GM18867 (cell line): ENCODE measurements at regions not wholly inside any gene's neighbourhood (a gene's known extent, or its start where the extent isn't known, plus 50 kb on each side); places are given as distances from the start of the nearest gene placed in this dataset.
"Not testable (repeated sequence)": the region's sequence is repeated elsewhere in the genome, so short reads cannot be mapped to it uniquely, and the experiment has no call there.

Experiments used
- ATAC-seq: cut with Tn5 transposase; IDR thresholded peaks from one replicate; pipeline ENCODE4 v1.9.1; 2021; ENCODE audit warnings: mild to moderate bottlenecking, moderate library complexity; ENCODE audit not compliant: unreplicated experiment

DNA sequence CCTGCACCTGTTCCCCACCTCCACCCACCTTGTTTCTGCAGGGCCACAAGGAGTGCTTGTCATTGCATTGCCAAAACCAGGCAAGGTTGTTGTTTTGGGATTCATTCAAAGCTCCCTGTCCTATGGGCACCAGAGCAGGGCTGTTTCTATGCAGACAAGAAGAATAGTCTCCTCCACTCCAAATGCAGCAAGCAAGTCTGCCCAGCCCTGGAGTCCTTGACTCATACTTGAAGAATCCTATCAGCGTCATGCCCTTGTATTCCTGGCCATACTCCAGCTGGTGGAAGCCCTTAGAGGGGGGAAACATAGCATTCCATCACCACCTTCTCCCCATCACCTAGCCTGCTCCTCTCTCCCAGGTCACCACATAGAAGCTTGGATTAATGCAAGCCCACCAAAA, 145.3 kb upstream of the ECI2 start:
- ATAC-seq = no peak

DNA sequence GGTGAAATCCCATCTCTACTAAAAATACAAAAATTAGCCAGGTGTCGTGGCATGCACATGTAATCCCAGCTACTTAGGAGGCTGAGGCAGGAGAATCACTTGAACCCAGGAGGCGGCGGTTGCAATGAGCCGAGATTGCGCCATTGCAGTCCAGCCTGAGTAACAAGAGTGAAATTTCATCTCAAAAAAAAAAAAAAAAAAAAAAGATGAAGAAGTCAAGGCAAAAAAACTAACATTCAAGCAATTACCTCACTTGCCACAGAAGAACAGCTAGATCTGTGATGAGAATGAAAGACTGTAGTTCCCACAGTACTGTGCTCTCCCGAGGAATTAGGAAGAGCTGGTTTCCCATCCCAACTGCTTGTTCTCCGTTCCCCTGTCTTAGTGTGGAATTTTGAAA, 144.7 kb upstream of the ECI2 start:
- ATAC-seq = no peak

DNA sequence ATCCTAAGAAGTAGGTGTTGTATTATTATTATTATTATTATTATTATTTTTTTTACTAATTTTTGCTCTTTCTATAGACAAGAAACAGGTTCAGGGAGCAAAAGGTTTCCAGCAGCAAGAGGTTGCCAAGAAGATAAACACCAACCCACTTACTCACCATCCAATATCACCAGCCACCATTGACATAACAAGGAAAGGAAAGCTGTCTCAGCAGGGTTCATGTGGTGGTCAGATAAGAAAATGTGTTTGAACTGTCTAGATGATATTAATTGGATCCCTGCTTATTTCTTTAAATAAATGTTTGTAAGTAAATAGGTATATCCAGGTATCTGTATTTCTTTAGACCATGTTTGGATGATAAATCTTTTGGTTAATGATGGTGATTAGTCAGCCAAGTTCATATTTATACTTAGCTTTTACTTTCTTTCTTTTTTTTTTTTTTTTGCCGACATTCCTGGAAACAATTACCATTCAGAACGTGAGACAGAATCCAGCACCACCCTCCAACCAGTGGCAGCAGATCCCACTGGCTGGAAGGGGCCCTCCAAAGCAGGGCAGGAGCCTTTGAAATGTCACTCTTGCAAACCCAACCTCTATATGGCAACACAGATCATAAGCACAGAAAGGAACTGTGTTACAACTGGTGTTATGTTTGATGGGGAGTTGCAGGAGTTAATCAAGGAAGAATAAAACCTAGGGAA, 139.2 kb upstream of the ECI2 start:
- ATAC-seq = no peak

DNA sequence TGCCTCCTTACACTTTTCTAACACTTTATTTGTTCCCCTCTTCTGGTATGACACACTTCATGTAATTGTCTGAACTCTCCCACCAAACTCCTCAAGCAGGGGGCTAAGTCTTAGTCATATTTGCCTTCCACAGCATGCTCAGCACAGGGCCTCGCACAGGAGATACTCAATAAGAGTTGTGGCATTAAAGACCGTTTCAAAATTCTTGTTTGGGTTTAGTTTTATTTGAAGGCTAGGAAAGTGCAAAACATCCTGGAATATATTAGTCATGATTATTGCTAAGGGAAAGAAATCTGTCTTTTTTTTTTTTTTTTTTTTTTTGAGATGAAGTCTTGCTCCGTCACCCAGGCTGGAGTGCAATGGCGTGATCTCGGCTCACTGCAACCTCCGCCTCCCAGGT, 137.6 kb upstream of the ECI2 start:
- ATAC-seq = no peak

DNA sequence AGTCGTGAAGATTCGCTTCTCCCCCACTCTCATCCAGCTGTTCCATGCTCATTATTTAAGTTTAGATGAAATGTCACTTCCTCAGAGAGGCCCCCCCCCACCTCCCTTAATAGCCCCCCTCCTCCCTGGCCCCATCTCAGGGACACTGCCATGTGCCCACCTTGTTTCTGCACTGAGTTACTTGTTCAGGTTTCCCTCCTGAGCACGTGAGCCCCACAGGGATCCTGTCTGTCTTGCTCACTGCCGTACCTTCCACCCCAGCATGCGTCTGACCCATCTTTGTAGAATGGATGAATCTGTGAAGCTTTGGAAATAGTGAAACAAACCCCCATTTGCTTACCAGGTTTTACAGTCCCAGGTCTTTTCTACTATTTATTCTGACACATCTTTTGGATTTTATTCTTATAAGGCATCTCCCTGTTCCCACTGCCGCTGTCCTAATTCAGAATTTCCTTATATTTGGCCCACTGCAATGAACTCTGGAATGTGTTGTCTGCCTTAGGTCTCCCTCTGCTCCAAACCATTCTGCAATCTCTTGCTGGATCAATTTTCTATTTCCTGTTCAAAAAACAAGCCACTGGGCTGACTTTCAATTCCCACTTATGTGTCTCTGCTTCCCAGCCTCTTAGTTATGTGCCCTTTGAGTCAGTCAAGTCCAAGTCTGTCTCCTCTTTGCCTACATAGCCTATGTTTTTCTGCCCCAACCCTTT, 136.5 kb upstream of the ECI2 start:
- ATAC-seq = no peak

DNA sequence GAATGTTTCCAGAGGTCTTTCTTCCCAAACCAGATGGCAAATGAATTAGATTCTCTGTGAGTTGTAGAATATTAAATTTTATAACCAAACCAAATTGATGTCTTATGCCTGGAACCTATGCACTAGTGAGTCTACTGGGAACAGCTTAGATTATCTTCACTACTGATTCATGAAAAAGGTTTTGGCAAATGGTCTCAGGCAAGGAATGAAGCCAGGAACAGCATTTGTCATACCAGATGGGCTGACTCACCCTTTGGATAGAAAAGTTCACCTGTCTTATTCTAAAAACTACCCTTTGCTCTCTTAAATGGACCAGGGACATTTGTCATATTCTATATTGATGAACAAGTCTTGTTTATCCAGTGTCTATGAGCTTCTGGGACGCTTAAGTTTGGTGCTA, 135.4 kb upstream of the ECI2 start:
- ATAC-seq = no peak

DNA sequence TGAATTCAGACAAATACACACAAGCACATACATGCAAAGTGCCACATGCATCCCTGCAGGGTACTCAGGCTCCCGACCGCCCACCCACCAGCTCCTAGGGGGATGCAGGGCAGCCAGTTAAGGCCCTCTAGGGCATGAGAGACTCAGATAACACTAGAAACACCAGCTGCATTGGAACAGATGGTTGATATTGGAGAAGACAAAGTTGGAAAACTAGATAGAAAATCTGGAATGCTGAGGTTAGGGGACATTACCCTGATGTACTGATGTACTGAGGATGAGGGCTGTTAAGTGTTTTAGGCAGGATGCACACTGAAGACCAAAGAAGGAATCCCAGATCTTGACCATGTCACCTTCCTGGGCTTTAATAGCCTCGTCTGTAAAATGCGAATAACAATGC, 134.6 kb upstream of the ECI2 start:
- ATAC-seq = no peak

DNA sequence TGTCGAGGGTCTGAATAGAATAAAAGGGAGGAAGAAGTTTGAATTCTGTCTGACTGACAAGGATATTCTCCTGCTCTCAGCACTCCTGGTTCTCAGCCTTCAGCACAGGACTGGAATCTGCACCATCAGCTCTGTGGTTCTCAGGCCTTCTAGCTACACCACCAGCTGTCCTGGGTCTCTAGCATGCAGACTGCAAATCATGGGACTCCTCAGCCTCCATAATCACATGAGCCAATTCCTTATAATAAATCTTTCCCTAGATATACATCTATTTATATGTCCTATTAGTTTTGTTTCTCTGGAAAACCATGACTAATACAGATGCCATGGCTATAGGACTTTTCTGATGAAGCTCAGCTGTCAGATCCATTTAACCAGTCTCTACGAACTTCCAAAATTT, 132.8 kb upstream of the ECI2 start:
- no peak for ATAC-seq

DNA sequence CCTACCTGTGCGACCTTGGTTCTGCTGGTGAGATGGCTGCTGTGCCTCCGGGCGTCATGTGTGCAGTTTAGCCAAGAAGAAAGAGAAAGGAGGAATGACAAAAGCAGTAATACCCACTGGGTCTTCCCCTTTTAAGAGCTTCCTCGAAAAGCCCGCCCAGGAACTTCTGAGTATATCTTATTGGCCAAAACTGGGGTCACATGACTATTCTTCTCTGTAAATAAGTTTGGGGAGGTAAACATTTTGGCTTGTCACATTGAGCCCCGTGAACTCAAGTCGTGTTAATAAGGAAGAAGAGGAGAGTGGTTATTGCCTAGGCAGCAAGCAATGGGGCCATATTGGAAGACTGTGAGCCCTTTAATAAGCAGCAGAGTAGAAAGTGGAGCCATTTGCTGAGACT, 130.4 kb upstream of the ECI2 start:
- ATAC-seq = no peak

DNA sequence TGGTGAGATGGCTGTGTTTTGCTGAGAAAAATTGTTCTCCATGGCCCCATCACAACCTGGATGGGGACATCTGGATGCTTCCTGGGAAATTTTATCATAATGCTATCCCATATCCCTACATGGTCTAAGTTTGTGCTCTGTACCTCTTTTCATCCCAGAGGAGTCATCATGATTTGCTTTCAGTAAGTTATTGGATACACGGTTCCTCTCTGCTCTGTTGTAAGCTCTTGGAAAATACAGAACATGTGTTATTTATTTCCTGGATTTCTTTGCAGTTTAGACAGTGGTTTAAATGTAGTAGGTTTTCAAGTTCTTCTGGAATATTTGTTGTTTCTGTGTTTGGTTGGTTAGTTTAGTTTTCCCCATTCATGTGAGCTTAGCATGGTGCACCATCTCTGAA, 129.2 kb upstream of the ECI2 start:
- no peak for ATAC-seq

DNA sequence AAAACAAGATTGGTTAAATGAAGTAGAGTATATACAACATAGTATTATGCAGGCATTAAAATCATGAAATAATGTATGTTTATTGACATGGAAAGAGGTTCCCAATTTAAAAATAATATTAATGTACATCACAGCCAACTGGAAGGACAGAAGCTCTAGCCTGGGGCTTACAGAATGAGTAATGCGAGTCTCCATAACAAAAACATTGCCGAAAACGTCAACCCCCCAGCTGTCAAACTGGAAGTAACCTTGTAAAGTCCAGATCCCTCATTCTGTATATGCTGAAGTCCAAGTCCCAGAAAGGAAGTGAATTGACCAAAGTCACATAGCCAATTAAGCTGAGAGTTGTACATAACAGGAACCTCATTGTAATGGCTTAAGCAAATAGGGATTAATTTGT, 128.7 kb upstream of the ECI2 start:
- ATAC-seq = no peak

DNA sequence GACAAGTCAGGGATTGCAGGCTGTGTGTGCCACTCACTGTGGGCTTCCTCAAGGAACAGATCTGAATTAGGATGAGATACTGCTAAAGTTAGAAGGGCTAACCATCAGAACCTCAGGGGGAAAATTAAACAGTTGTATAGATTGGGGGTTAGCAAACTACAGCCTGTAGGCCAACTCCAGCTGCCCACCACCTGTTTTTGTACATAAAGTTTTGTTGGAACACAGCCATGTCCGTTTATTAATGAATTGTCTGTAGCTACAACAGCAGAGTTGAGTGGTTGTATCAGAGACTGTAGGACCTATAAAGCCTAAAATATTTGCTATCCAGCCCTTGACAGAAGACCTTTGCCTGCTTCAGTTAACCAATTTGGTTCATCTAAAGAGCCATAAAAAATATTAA, 127.2 kb upstream of the ECI2 start:
- ATAC-seq = no peak

DNA sequence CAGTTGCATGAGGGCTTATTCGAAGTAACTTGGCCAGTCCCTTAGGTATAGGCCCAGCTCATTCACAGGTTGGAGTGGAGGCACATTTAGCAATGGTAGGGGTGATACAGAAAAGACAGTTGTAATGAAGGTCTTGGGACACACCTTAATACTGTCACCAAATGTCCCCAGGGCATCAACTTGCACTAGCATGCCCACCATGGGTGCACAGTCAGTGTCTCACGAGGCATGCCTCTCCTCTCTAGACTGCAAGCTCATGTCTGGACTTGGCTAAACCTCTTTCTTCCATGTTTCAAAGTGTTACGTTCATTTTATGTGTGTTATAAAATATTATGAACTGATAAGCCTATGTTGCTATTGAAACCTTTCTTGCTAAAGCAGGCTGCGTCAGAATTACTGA, 124.0 kb upstream of the ECI2 start:
- no peak for ATAC-seq

DNA sequence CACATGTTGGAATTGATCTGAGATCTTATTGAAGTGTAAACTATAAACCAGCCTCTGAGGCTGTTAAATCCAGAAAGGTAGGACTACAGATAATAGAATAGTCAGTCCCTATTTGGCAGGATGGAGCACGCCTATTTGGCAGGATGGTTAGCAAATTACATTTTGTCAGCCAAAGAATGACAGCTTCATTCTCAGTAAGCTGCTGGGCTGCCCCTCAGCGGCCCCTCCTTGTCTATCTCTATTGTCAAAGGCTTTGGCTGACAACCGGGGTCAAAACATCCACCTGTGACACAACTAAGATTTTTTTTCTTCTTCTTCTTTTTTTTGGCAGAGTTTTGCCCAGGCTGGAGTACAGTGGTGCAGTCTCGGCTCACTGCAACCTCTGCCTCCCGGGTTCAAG, 123.4 kb upstream of the ECI2 start:
- ATAC-seq = no peak

DNA sequence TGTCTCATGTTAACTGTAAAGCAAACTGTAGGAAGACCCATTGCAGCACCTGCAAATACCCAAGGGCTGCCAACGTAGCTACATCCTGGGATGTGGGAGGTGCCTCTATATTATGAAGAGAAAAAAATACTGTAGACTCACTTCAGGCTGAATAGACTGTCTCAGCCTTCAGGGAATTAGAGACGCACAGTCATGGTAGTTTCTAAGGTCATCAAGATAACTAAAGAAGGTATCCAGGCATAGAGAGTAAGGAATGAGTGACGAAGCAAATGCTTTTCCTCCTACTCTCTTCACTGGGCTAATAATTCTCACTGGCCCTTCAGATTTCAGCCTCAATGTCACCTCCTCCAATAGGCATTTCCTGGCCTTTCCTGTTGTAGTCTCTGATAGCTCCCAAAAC, 121.6 kb upstream of the ECI2 start:
- ATAC-seq = no peak

DNA sequence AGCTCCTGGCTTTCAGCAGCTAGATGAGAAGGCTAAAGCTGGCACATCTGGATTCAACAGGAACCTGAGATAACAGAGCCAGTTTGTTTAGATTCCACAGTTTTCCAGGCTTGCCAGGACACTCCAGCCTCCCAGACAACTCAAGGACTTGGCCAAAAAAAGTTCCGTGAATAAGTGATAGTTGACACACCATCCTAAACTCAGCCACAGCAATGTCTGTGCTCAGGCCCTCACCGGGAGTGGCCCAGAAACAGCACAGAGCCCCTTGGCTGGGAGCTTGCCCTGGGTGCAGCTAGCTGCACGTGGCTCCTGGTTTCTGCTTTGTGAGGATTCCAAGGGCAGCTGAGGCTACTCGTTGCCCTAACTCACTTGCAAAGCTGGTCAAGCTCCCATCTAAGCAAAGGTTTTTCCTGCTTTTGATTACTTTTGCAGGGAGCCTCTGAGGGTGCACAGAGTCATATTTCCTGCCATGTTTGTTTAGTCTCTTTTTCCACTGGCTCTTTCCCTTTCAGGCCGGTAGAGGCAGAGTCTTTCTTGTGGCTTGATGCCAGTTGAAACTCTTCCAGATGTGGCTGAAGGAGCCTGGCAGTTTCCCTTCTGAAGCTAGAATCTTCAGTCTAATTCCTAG, 118.3 kb upstream of the ECI2 start:
- ATAC-seq = no peak

DNA sequence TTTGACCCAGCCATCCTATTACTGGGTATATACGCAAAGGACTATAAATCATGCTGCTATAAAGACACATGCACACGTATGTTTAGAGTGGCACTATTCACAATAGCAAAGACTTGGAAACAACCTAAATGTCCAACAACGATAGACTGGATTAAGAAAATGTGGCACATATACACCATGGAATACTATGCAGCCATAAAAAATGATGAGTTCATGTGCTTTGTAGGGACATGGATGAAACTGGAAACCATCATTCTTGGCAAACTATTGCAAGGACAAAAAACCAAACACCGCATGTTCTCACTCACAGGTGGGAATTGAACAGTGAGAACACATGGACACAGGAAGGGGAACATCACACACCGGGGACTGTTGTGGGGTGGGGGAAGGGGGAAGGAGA, 117.1 kb upstream of the ECI2 start:
- ATAC-seq = not testable (repeated sequence)

DNA sequence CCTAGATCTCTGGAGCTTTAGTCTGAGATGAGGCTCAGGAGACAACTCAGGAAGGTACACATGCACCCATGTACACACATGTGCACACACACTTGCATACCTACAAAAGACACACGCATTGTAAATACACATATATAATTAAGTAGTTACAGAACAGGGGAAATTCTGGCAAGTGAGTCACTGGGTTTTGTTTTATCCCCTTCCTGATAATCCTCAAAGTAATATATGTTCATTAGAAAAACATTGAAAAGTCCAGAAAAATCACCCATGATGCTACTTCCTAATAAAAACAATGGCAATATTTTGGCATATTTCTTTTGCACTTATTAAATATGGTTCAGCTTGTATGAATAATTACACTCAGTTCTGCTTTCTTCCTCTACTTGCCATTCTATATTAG, 115.3 kb upstream of the ECI2 start:
- no peak for ATAC-seq

DNA sequence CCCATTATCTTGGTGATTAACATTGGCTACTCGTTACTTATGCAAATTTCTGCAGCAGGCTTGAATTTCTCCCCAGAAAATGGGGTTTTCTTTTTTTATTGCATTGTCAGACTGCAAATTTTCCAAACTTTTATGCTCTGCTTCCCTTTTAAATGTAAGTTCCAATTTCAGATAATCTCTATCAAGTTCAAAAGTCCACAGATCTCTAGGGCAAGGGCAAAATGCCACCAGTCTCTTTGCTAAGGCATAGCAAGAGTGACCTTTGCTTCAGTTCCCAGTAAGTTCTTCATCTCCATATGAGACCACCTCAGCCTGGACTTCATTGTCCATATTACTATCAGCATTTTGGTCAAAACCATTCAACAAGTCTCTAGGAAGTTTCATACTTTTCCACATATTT, 108.5 kb upstream of the ECI2 start:
- not testable (repeated sequence) for ATAC-seq

DNA sequence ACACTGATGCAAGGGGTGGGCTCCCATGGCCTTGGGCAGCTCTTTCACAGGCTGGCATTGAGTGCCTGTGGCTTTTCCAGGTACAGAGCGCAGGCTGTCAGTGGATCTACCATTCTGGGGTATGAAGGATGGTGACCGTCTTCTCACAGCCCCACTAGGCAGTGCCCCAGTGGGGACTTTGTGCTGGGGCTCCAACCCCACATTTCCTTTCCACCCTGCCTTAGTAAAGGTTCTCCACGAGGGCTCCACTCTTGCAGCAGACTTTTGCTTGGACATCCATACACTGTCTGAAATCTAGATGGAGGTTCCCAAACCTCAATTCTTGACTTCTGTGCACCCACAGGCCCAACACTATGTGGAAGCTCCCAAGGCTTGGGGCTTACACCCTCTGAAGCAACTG, 107.9 kb upstream of the ECI2 start:
- ATAC-seq = no peak

DNA sequence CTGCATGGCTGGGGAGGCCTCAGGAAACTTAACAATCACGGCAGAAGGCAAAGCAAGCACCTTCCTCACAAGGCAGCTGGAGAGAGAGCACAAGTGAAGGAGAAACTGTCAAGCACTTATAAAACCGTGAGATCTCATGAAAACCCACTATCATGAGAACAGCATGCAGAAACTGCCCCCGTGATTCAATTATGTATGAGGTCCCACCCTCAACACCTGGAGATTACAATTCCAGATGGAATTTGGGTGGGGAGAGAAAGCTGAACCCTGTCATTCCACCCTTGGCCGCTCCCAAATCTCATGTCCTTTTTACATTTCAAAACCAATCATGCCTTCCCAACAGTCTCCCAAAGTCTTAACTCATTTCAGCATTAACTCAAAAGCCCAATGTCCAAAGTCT, 107.2 kb upstream of the ECI2 start:
- no peak for ATAC-seq

DNA sequence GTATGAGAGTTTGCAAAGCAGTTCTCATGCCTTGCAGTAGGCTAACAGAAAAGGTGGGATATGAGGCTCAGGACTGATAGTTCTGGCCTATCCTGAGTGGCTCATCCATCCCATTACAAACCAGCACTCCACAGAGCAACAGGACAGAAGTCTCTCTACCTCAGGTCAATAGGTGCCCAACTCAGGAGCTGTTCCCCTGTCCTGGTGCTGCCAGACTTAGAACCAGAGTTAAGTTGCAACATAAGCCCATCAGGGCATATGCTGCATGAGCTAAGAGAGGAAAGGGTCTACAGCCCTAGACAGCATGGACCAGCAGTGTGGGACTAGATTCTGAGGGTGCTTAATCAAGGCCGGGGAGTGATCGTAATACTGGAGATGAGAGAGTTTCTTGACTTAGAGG, 104.8 kb upstream of the ECI2 start:
- ATAC-seq = no peak
